ENCODE measurements at regions not wholly inside any gene's neighbourhood (a gene's known extent, or its start where the extent isn't known, plus 50 kb on each side); places are given as distances from the start of the nearest gene placed in this dataset.

- no peak overlapping the region for H2AFZ ChIP-seq (ENCODE audit: low read depth, low read length)
- H3K4me1 ChIP-seq (ENCODE audit: insufficient read depth, low read length) = no peaks in the 10 kb centered on the region
- H3K27ac ChIP-seq (ENCODE audit: low read depth, low read length) = no peak overlapping the region
- H3K4me2 ChIP-seq (ENCODE audit: low read length) = no peak overlapping the region
- no peaks in the 10 kb centered on the region for H3K79me2 ChIP-seq (ENCODE audit: insufficient read depth, low read length)
- no peak overlapping the region for H3K27ac Mint-ChIP-seq (ENCODE audit: unreplicated experiment)
- DNase-seq (ENCODE audit: low read depth) = peak; percentile 5
- no peaks in the 10 kb centered on the region for H3K36me3 ChIP-seq (ENCODE audit: insufficient read depth, low read length)
- H3K27me3 ChIP-seq (ENCODE audit: insufficient read depth, low read length) = no peaks in the 10 kb centered on the region
- H3K9me3 ChIP-seq (ENCODE audit: insufficient read depth, low read depth, low read length) = no peaks in the 10 kb centered on the region
- H3K4me3 ChIP-seq (ENCODE audit: insufficient read depth, low read depth, low read length) = no peak overlapping the region
- FAIRE-seq = no peak
- H3K4me1 Mint-ChIP-seq (ENCODE audit: low read depth, unreplicated experiment) = no peaks in the 10 kb centered on the region
- peaks cover 2% of the 10 kb centered on the region for H3K9me3 Mint-ChIP-seq (ENCODE audit: unreplicated experiment)
- no peak overlapping the region for H3K9ac ChIP-seq (ENCODE audit: low read length)
- H3K27me3 Mint-ChIP-seq (ENCODE audit: low read depth, unreplicated experiment) = no peaks in the 10 kb centered on the region
- H3K4me3 Mint-ChIP-seq (ENCODE audit: unreplicated experiment) = no peak overlapping the region
- no peaks in the 10 kb centered on the region for H4K20me1 ChIP-seq (ENCODE audit: insufficient read depth, low read length)
- no peak for TF ChIP-seq CTCF (IDR thresholded peaks at IDR 0.05; ENCODE audit: insufficient read depth, low read depth, low read length)
- no peak for TF ChIP-seq EZH2 (IDR thresholded peaks at IDR 0.05; ENCODE audit: insufficient read depth, low read length)
- H3K36me3 Mint-ChIP-seq (ENCODE audit: low read depth, unreplicated experiment) = no peaks in the 10 kb centered on the region
Observed at GRCh38 chr14:26743284-26743683, 145.5 kb upstream of the NOVA1 start.

- Histone ChIP-seq H3K4me3 (ENCODE audit: insufficient read depth, low read depth, low read length) (no peak overlapping the region), H3K4me2 (ENCODE audit: low read length) (no peak overlapping the region), H4K20me1 (ENCODE audit: insufficient read depth, low read length) (no peaks in the 10 kb centered on the region), H3K4me1 (ENCODE audit: insufficient read depth, low read length) (no peaks in the 10 kb centered on the region), H3K79me2 (ENCODE audit: insufficient read depth, low read length) (no peaks in the 10 kb centered on the region), H3K27me3 (ENCODE audit: insufficient read depth, low read length) (no peaks in the 10 kb centered on the region), H3K36me3 (ENCODE audit: insufficient read depth, low read length) (no peaks in the 10 kb centered on the region), H3K27ac (ENCODE audit: low read depth, low read length) (no peak overlapping the region), H3K9ac (ENCODE audit: low read length) (no peak overlapping the region), H3K9me3 (ENCODE audit: insufficient read depth, low read depth, low read length) (no peaks in the 10 kb centered on the region), H2AFZ (ENCODE audit: low read depth, low read length) (no peak overlapping the region)
- Mint-ChIP-seq H3K27ac (ENCODE audit: unreplicated experiment) (no peak overlapping the region), H3K4me3 (ENCODE audit: unreplicated experiment) (no peak overlapping the region), H3K9me3 (ENCODE audit: unreplicated experiment) (peaks cover 2% of the 10 kb centered on the region), H3K4me1 (ENCODE audit: low read depth, unreplicated experiment) (no peaks in the 10 kb centered on the region), H3K27me3 (ENCODE audit: low read depth, unreplicated experiment) (no peaks in the 10 kb centered on the region), H3K36me3 (ENCODE audit: low read depth, unreplicated experiment) (no peaks in the 10 kb centered on the region)
- no peak for TF ChIP-seq CTCF (IDR thresholded peaks at IDR 0.05; ENCODE audit: insufficient read depth, low read depth, low read length)
- DNase-seq (ENCODE audit: low read depth) (no peak), FAIRE-seq (no peak)
Observed at GRCh38 chr14:26744903-26745302, 147.1 kb upstream of the NOVA1 start.

GRCh38 chr14:26761532-26761931, 163.7 kb upstream of the NOVA1 start:
- H3K36me3 Mint-ChIP-seq (ENCODE audit: low read depth, unreplicated experiment) = no peaks in the 10 kb centered on the region
- TF ChIP-seq EZH2 (IDR thresholded peaks at IDR 0.05; ENCODE audit: insufficient read depth, low read length) (no peak), CTCF (IDR thresholded peaks at IDR 0.05; ENCODE audit: insufficient read depth, low read depth, low read length) (no peak)
- H3K9me3 ChIP-seq (ENCODE audit: insufficient read depth, low read depth, low read length) = no peaks in the 10 kb centered on the region
- no peak overlapping the region for H3K27ac ChIP-seq (ENCODE audit: low read depth, low read length)
- no peaks in the 10 kb centered on the region for H4K20me1 ChIP-seq (ENCODE audit: insufficient read depth, low read length)
- no peaks in the 10 kb centered on the region for H3K27me3 ChIP-seq (ENCODE audit: insufficient read depth, low read length)
- no peak overlapping the region for H3K4me3 ChIP-seq (ENCODE audit: insufficient read depth, low read depth, low read length)
- no peaks in the 10 kb centered on the region for H3K27me3 Mint-ChIP-seq (ENCODE audit: low read depth, unreplicated experiment)
- H3K4me2 ChIP-seq (ENCODE audit: low read length) = no peak overlapping the region
- no peak overlapping the region for H2AFZ ChIP-seq (ENCODE audit: low read depth, low read length)
- H3K36me3 ChIP-seq (ENCODE audit: insufficient read depth, low read length) = no peaks in the 10 kb centered on the region
- H3K4me1 Mint-ChIP-seq (ENCODE audit: low read depth, unreplicated experiment) = peaks cover 16% of the 10 kb centered on the region
- H3K79me2 ChIP-seq (ENCODE audit: insufficient read depth, low read length) = no peaks in the 10 kb centered on the region
- H3K27ac Mint-ChIP-seq (ENCODE audit: unreplicated experiment) = no peak overlapping the region
- H3K9ac ChIP-seq (ENCODE audit: low read length) = no peak overlapping the region
- H3K4me1 ChIP-seq (ENCODE audit: insufficient read depth, low read length) = peaks cover 13% of the 10 kb centered on the region
- DNase-seq (ENCODE audit: low read depth) (no peak), FAIRE-seq (no peak)
- H3K9me3 Mint-ChIP-seq (ENCODE audit: unreplicated experiment) = peaks cover 2% of the 10 kb centered on the region
- H3K4me3 Mint-ChIP-seq (ENCODE audit: unreplicated experiment) = no peak overlapping the region
